ENCODE measurements at regions not wholly inside any gene's neighbourhood (a gene's known extent, or its start where the extent isn't known, plus 50 kb on each side); places are given as distances from the start of the nearest gene placed in this dataset.

DNA sequence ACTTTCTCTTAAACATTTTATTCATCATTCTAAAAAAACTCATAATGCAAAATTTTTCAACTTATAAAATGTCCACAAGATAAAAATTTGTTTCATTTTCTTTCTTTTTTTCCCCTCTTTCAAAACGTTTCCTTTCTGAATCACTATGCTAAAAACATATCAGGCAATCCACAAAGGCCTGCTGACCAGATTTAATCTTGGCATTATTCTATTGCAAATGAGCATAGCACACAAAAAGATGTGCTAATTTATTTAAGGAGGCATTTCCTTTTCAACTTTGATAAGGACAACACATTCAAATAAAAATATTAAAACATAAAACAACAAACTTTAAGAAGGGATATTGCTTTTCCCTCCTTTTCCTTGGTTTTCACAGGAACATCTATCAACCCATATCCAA lies 215.3 kb upstream of the FOXD3 start:
- Histone ChIP-seq H3K79me2 (replicated peaks; ENCODE audit: insufficient read depth) (no peaks in the 10 kb centered on the region), H3K4me1 (ENCODE audit: insufficient read depth) (peaks cover 65% of the 10 kb centered on the region), H3K9me2 (ENCODE audit: insufficient read depth) (no peaks in the 10 kb centered on the region), H3K27me3 (ENCODE audit: insufficient read depth) (no peaks in the 10 kb centered on the region), H2AFZ (no peak overlapping the region), H3K27ac (ENCODE audit: low read depth) (no peak overlapping the region), H3K36me3 (ENCODE audit: insufficient read depth) (no peaks in the 10 kb centered on the region), H3K4me3 (peak overlapping the region; percentile 27), H3F3A (replicated peaks; ENCODE audit: low read depth) (no peaks in the 10 kb centered on the region), H4K20me1 (replicated peaks; ENCODE audit: insufficient read depth) (no peaks in the 10 kb centered on the region), H3K4me2 (peak overlapping the region; percentile 56)
- TF ChIP-seq NANOG (IDR thresholded peaks at IDR 0.05; ENCODE audit: borderline replicate concordance) (peak; percentile 91), STAT1 (IDR thresholded peaks at IDR 0.05; ENCODE audit: unreplicated experiment) (no peak)
- TF ChIP-seq, protein P1, sequence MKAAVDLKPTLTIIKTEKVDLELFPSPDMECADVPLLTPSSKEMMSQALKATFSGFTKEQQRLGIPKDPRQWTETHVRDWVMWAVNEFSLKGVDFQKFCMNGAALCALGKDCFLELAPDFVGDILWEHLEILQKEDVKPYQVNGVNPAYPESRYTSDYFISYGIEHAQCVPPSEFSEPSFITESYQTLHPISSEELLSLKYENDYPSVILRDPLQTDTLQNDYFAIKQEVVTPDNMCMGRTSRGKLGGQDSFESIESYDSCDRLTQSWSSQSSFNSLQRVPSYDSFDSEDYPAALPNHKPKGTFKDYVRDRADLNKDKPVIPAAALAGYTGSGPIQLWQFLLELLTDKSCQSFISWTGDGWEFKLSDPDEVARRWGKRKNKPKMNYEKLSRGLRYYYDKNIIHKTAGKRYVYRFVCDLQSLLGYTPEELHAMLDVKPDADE (IDR thresholded peaks at IDR 0.05): no peak
- no peaks in the 10 kb centered on the region for H3K36me3 Mint-ChIP-seq (ENCODE audit: low read depth)
- H3K4me3 Mint-ChIP-seq: peak overlapping the region; percentile 10; the same call in 2 of the 3 replicates
- ATAC-seq (no peak), DNase-seq (ENCODE audit: low spot score) (no peak)
- H3K27me3 Mint-ChIP-seq (ENCODE audit: insufficient read depth, low read depth, poor library complexity): peaks cover 2% of the 10 kb centered on the region
- H3K27ac Mint-ChIP-seq: peak overlapping the region; percentile 63; the same call in 1 of the 2 replicates
- H3K4me1 Mint-ChIP-seq: peaks cover 64% of the 10 kb centered on the region
- H3K9me3 Mint-ChIP-seq: no peaks in the 10 kb centered on the region

DNA sequence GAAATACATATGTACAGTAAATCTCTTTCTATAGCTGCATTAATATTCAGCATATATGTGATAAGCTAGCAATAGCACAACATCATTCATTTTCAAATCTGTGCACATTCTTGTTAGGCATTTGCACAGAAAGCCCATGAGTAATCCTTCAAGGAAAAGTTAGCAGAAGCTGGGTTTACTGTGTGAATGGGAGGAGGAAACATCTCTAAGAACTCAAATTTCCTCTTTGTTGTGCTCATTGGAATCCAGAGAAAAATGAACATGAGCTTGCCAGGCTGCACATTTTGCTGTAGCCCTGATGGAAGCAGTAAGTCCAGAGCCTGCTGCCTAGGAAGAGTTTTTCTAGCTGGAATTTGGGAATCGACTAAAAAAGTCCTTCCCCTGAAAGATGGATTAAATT lies 214.2 kb upstream of the FOXD3 start:
- Histone ChIP-seq H3K27me3 (ENCODE audit: insufficient read depth) (no peaks in the 10 kb centered on the region), H3K4me2 (peak overlapping the region; percentile 56), H3K9me2 (ENCODE audit: insufficient read depth) (no peaks in the 10 kb centered on the region), H3K79me2 (replicated peaks; ENCODE audit: insufficient read depth) (no peaks in the 10 kb centered on the region), H3K27ac (ENCODE audit: low read depth) (no peak overlapping the region), H3F3A (replicated peaks; ENCODE audit: low read depth) (no peaks in the 10 kb centered on the region), H3K4me3 (no peak overlapping the region; the same call in 1 of the 2 replicates), H3K36me3 (ENCODE audit: insufficient read depth) (no peaks in the 10 kb centered on the region), H2AFZ (no peak overlapping the region), H4K20me1 (replicated peaks; ENCODE audit: insufficient read depth) (no peaks in the 10 kb centered on the region), H3K4me1 (ENCODE audit: insufficient read depth) (peaks cover 68% of the 10 kb centered on the region)
- H3K9me3 Mint-ChIP-seq: no peaks in the 10 kb centered on the region
- ATAC-seq: no peak
- H3K27me3 Mint-ChIP-seq (ENCODE audit: insufficient read depth, low read depth, poor library complexity): peaks cover 2% of the 10 kb centered on the region
- no peak for DNase-seq (ENCODE audit: low spot score)
- no peak overlapping the region for H3K4me3 Mint-ChIP-seq
- peaks cover 72% of the 10 kb centered on the region for H3K4me1 Mint-ChIP-seq
- H3K36me3 Mint-ChIP-seq (ENCODE audit: low read depth): no peaks in the 10 kb centered on the region
- no peak overlapping the region for H3K27ac Mint-ChIP-seq
- TF ChIP-seq EZH2 (IDR thresholded peaks at IDR 0.05; ENCODE audit: low read depth, unreplicated experiment): no peak
- no peak for TF ChIP-seq JUNB (IDR thresholded peaks at IDR 0.05; ENCODE audit: unreplicated experiment)
- TF ChIP-seq CREB1 (CRISPR knock-in tag; IDR thresholded peaks at IDR 0.05; ENCODE audit: low read depth): no peak
- TF ChIP-seq, protein P2, sequence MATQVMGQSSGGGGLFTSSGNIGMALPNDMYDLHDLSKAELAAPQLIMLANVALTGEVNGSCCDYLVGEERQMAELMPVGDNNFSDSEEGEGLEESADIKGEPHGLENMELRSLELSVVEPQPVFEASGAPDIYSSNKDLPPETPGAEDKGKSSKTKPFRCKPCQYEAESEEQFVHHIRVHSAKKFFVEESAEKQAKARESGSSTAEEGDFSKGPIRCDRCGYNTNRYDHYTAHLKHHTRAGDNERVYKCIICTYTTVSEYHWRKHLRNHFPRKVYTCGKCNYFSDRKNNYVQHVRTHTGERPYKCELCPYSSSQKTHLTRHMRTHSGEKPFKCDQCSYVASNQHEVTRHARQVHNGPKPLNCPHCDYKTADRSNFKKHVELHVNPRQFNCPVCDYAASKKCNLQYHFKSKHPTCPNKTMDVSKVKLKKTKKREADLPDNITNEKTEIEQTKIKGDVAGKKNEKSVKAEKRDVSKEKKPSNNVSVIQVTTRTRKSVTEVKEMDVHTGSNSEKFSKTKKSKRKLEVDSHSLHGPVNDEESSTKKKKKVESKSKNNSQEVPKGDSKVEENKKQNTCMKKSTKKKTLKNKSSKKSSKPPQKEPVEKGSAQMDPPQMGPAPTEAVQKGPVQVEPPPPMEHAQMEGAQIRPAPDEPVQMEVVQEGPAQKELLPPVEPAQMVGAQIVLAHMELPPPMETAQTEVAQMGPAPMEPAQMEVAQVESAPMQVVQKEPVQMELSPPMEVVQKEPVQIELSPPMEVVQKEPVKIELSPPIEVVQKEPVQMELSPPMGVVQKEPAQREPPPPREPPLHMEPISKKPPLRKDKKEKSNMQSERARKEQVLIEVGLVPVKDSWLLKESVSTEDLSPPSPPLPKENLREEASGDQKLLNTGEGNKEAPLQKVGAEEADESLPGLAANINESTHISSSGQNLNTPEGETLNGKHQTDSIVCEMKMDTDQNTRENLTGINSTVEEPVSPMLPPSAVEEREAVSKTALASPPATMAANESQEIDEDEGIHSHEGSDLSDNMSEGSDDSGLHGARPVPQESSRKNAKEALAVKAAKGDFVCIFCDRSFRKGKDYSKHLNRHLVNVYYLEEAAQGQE (IDR thresholded peaks at IDR 0.05; ENCODE audit: unreplicated experiment): no peak
- TF ChIP-seq, protein P3, sequence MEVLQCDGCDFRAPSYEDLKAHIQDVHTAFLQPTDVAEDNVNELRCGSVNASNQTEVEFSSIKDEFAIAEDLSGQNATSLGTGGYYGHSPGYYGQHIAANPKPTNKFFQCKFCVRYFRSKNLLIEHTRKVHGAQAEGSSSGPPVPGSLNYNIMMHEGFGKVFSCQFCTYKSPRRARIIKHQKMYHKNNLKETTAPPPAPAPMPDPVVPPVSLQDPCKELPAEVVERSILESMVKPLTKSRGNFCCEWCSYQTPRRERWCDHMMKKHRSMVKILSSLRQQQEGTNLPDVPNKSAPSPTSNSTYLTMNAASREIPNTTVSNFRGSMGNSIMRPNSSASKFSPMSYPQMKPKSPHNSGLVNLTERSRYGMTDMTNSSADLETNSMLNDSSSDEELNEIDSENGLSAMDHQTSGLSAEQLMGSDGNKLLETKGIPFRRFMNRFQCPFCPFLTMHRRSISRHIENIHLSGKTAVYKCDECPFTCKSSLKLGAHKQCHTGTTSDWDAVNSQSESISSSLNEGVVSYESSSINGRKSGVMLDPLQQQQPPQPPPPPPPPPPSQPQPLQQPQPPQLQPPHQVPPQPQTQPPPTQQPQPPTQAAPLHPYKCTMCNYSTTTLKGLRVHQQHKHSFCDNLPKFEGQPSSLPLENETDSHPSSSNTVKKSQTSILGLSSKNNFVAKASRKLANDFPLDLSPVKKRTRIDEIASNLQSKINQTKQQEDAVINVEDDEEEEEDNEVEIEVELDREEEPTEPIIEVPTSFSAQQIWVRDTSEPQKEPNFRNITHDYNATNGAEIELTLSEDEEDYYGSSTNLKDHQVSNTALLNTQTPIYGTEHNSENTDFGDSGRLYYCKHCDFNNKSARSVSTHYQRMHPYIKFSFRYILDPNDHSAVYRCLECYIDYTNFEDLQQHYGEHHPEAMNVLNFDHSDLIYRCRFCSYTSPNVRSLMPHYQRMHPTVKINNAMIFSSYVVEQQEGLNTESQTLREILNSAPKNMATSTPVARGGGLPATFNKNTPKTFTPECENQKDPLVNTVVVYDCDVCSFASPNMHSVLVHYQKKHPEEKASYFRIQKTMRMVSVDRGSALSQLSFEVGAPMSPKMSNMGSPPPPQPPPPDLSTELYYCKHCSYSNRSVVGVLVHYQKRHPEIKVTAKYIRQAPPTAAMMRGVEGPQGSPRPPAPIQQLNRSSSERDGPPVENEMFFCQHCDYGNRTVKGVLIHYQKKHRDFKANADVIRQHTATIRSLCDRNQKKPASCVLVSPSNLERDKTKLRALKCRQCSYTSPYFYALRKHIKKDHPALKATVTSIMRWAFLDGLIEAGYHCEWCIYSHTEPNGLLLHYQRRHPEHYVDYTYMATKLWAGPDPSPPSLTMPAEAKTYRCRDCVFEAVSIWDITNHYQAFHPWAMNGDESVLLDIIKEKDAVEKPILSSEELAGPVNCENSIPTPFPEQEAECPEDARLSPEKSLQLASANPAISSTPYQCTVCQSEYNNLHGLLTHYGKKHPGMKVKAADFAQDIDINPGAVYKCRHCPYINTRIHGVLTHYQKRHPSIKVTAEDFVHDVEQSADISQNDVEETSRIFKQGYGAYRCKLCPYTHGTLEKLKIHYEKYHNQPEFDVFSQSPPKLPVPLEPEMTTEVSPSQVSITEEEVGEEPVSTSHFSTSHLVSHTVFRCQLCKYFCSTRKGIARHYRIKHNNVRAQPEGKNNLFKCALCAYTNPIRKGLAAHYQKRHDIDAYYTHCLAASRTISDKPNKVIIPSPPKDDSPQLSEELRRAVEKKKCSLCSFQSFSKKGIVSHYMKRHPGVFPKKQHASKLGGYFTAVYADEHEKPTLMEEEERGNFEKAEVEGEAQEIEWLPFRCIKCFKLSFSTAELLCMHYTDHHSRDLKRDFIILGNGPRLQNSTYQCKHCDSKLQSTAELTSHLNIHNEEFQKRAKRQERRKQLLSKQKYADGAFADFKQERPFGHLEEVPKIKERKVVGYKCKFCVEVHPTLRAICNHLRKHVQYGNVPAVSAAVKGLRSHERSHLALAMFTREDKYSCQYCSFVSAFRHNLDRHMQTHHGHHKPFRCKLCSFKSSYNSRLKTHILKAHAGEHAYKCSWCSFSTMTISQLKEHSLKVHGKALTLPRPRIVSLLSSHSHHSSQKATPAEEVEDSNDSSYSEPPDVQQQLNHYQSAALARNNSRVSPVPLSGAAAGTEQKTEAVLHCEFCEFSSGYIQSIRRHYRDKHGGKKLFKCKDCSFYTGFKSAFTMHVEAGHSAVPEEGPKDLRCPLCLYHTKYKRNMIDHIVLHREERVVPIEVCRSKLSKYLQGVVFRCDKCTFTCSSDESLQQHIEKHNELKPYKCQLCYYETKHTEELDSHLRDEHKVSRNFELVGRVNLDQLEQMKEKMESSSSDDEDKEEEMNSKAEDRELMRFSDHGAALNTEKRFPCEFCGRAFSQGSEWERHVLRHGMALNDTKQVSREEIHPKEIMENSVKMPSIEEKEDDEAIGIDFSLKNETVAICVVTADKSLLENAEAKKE (CRISPR knock-in tag; IDR thresholded peaks at IDR 0.05): no peak
- TF ChIP-seq STAT1 (IDR thresholded peaks at IDR 0.05; ENCODE audit: unreplicated experiment): no peak
- no peak for TF ChIP-seq POLR2AphosphoS5 (IDR thresholded peaks at IDR 0.05; ENCODE audit: low read depth)
- TF ChIP-seq NANOG (IDR thresholded peaks at IDR 0.05; ENCODE audit: borderline replicate concordance): no peak
- TF ChIP-seq, protein P1 (IDR thresholded peaks at IDR 0.05): no peak
- no peak for TF ChIP-seq ZNF114 (CRISPR knock-in tag; IDR thresholded peaks at IDR 0.05)
